SK-N-SH (cell line): ENCODE measurements at regions not wholly inside any gene's neighbourhood (a gene's known extent, or its start where the extent isn't known, plus 50 kb on each side); places are given as distances from the start of the nearest gene placed in this dataset.

Experiments used
- CTCF ChIA-PET: fragments of 300-600, 350-600 bp; formaldehyde crosslinking; extraction: SDS; loops from one replicate; lab custom pipeline; 2021; lab: Yijun Ruan, JAX
- POLR2A ChIA-PET: fragments of 350-600 bp; sonication (Branson Sonifier 250); formaldehyde crosslinking; extraction: SDS; loops from one replicate; lab custom pipeline; 2020; ENCODE audit warnings: antibody characterized with exemption, inconsistent platforms; lab: Yijun Ruan, JAX
- DNase-seq: peaks from one replicate; pipeline ENCODE4 v3.0.0; 2012
- H2AFZ ChIP-seq: fragments of 200-600 bp; sonication (generic); 2 replicates; pipeline ENCODE4 v1.8.1; 2016; ENCODE audit warnings: antibody characterized with exemption, mild to moderate bottlenecking, low read depth
- H3F3A ChIP-seq: fragments of 200-600 bp; sonication (generic); replicated peaks from 2 replicates; pipeline ENCODE3; 2016; ENCODE audit warnings: antibody characterized with exemption, mild to moderate bottlenecking; ENCODE audit not compliant: insufficient read depth
- H3K27ac ChIP-seq, 2 experiments: fragments of 200-500 bp in 1 of 2; fragments of 200-600 bp in 1 of 2; sonication (Bioruptor generic) in 1 of 2; sonication (generic), shearing (Covaris generic) in 1 of 2; 2 replicates each; pipeline versions ENCODE4 v1.5.1 to v1.6.1; 2014 to 2016; ENCODE audit warnings: low read depth in 2 of 2, inconsistent platforms in 1 of 2, low read length in 1 of 2, mild to moderate bottlenecking in 1 of 2, mixed read lengths in 1 of 2
- H3K27me3 ChIP-seq: fragments of 200-600 bp; sonication (generic), shearing (Covaris generic); 2 replicates; pipeline ENCODE4 v1.6.1; 2016; ENCODE audit warnings: mixed run types; ENCODE audit not compliant: insufficient read depth
- H3K36me3 ChIP-seq, 2 experiments: fragments of 200-500 bp in 1 of 2; fragments of 200-600 bp in 1 of 2; sonication (Bioruptor generic) in 1 of 2; sonication (generic) in 1 of 2; replicated peaks in 1 of 2; 2 replicates each; pipeline versions ENCODE3 to v1.5.1; 2014 to 2016; ENCODE audit warnings: low read length in 1 of 2, mild to moderate bottlenecking in 1 of 2; ENCODE audit not compliant: insufficient read depth in 2 of 2, control insufficient read depth in 1 of 2
- H3K4me1 ChIP-seq, 2 experiments: fragments of 200-500 bp in 1 of 2; fragments of 200-600 bp in 1 of 2; sonication (Bioruptor generic) in 1 of 2; sonication (generic), shearing (Covaris generic) in 1 of 2; 2 replicates each; pipeline versions ENCODE4 v1.5.1 to v1.6.1; 2014 to 2016; ENCODE audit warnings: low read depth in 1 of 2, low read length in 1 of 2, mixed run types in 1 of 2; ENCODE audit not compliant: insufficient read depth in 2 of 2, control insufficient read depth in 1 of 2
- H3K4me2 ChIP-seq: fragments of 200-600 bp; sonication (generic), shearing (Covaris generic); 2 replicates; pipeline ENCODE4 v1.6.1; 2017; ENCODE audit warnings: mixed run types
- H3K4me3 ChIP-seq, 2 experiments: fragments of 200-500 bp in 1 of 2; fragments of 200-600 bp in 1 of 2; sonication (Bioruptor generic) in 1 of 2; sonication (generic), shearing (Covaris generic) in 1 of 2; 2 replicates each; pipeline versions ENCODE4 v1.5.1 to v1.8.1; 2014 to 2016; ENCODE audit warnings: low read depth in 2 of 2, inconsistent platforms in 1 of 2, low read length in 1 of 2, mild to moderate bottlenecking in 1 of 2, mixed read lengths in 1 of 2, moderate library complexity in 1 of 2
- H3K79me2 ChIP-seq: fragments of 200-600 bp; sonication (generic); 2 replicates; pipeline ENCODE4 v1.8.1; 2017; ENCODE audit warnings: mild to moderate bottlenecking; ENCODE audit not compliant: insufficient read depth
- H3K9ac ChIP-seq: fragments of 200-600 bp; sonication (generic); 2 replicates; pipeline ENCODE4 v1.6.1; 2017; ENCODE audit warnings: mixed run types
- H3K9me2 ChIP-seq: fragments of 200-600 bp; sonication (generic); 2 replicates; pipeline ENCODE4 v1.6.1; 2017; ENCODE audit warnings: mixed run types
- H3K9me3 ChIP-seq: fragments of 200-600 bp; sonication (generic); 2 replicates; pipeline ENCODE4 v1.6.1; 2017; ENCODE audit warnings: mixed run types, mild to moderate bottlenecking, moderate library complexity
- H4K20me1 ChIP-seq: fragments of 200-600 bp; sonication (generic); 2 replicates; pipeline ENCODE4 v1.6.1; 2017; ENCODE audit warnings: mild to moderate bottlenecking, mixed run types; ENCODE audit not compliant: insufficient read depth
- CHD2 ChIP-seq: fragments of 150-350 bp; IDR thresholded peaks from 2 replicates; pipeline ENCODE4 v1.6.1; 2018; ENCODE audit warnings: low read length; ENCODE audit not compliant: partially characterized antibody
- FOXJ3 ChIP-seq: sonication (generic); formaldehyde crosslinking; IDR thresholded peaks from 2 replicates; pipeline ENCODE4 v1.5.1; 2020; ENCODE audit warnings: mild to moderate bottlenecking, missing genetic modification reagents
- GABPA ChIP-seq: IDR thresholded peaks from 2 replicates; pipeline ENCODE4 v1.4.0; 2012; ENCODE audit warnings: low read depth, mild to moderate bottlenecking
- GATA2 ChIP-seq: sonication (generic); formaldehyde crosslinking; IDR thresholded peaks from 2 replicates; pipeline ENCODE4 v1.5.0; 2020; ENCODE audit warnings: mild to moderate bottlenecking, missing genetic modification reagents
- NRF1 ChIP-seq: IDR thresholded peaks from 2 replicates; pipeline ENCODE4 v1.6.1; 2012; ENCODE audit warnings: low read depth, mild to moderate bottlenecking, low read length
- RAD21 ChIP-seq: IDR thresholded peaks from 2 replicates; pipeline ENCODE4 v1.6.1; 2012; ENCODE audit warnings: mild to moderate bottlenecking, low read length
- RCOR1 ChIP-seq: fragments of 150-350 bp; IDR thresholded peaks from 2 replicates; pipeline ENCODE4 v1.6.1; 2017; ENCODE audit warnings: antibody characterized with exemption, low read length
- RFX5 ChIP-seq: IDR thresholded peaks from 2 replicates; pipeline ENCODE4 v1.6.1; 2012; ENCODE audit warnings: mild to moderate bottlenecking, improper control_type of control experiment, low read length
- RXRA ChIP-seq: IDR thresholded peaks from 2 replicates; pipeline ENCODE4 v1.4.0; 2012; ENCODE audit warnings: low read depth, mild to moderate bottlenecking, borderline replicate concordance
- TAF1 ChIP-seq: IDR thresholded peaks from 2 replicates; pipeline ENCODE4 v1.6.1; 2012; ENCODE audit warnings: low read depth, mild to moderate bottlenecking, low read length, moderate library complexity, borderline replicate concordance
- TEAD4 ChIP-seq: IDR thresholded peaks from 2 replicates; pipeline ENCODE4 v1.4.0; 2012; ENCODE audit warnings: mild to moderate bottlenecking, borderline replicate concordance; ENCODE audit not compliant: insufficient read depth
- WGBS: methylation state at CpG from one replicate; pipeline ENCODE4 v1.1.6; 2017; ENCODE audit warnings: low lambda C conversion rate; 5-methylcytosine and 5-hydroxymethylcytosine counted together
- TF ChIP-seq, protein P1 (sequence below): fragments of 150-350 bp; IDR thresholded peaks from 2 replicates; pipeline ENCODE4 v1.6.1; 2016; ENCODE audit warnings: mild to moderate bottlenecking, low read depth, low read length
- TF ChIP-seq, protein P2 (sequence below): fragments of 150-350 bp; IDR thresholded peaks from 2 replicates; pipeline ENCODE4 v1.6.1; 2017; ENCODE audit warnings: antibody characterized with exemption, low read length, low read depth, borderline replicate concordance
- TF ChIP-seq, protein P3 (sequence below): IDR thresholded peaks from 2 replicates; pipeline ENCODE4; 2012
- TF ChIP-seq, protein P4 (sequence below): IDR thresholded peaks from 2 replicates; pipeline ENCODE4 v1.4.0; 2012; ENCODE audit warnings: low read depth, borderline replicate concordance

DNA sequence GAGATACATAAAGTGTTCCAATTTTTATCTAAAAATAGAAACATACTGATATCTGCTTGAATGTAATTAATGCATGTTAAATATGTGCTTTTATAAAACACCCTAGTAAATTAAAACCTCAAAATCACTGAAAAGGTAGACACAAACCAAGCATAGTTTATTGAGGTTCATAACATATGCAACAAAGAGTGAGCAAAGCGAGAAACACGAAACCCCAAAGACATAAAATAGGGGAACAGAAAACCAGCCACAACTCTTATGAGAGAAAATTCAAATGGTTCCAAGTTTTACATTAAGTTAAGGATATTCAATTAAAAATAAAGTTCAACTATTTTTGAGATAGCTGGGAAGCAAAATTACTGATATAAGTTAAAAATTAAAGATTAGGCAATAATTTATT lies 336.4 kb upstream of the AGA start:
- DNase-seq = no peak
- no peaks in the 10 kb centered on the region for H3K9me3 ChIP-seq
- H3K4me1 ChIP-seq = no peaks in the 10 kb centered on the region
- H3K27me3 ChIP-seq = no peaks in the 10 kb centered on the region
- H3F3A ChIP-seq = no peaks in the 10 kb centered on the region
- no peaks in the 10 kb centered on the region for H3K79me2 ChIP-seq
- no peak overlapping the region for H3K4me3 ChIP-seq
- CTCF ChIA-PET = no interaction called here
- H4K20me1 ChIP-seq = no peaks in the 10 kb centered on the region
- POLR2A ChIA-PET = no interaction called here
- H3K4me2 ChIP-seq = no peak overlapping the region
- TF ChIP-seq FOXJ3 (CRISPR knock-in tag) = no peak
- TF ChIP-seq RAD21 = no peak
- TF ChIP-seq, protein P1, sequence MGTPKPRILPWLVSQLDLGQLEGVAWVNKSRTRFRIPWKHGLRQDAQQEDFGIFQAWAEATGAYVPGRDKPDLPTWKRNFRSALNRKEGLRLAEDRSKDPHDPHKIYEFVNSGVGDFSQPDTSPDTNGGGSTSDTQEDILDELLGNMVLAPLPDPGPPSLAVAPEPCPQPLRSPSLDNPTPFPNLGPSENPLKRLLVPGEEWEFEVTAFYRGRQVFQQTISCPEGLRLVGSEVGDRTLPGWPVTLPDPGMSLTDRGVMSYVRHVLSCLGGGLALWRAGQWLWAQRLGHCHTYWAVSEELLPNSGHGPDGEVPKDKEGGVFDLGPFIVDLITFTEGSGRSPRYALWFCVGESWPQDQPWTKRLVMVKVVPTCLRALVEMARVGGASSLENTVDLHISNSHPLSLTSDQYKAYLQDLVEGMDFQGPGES = no peak
- no peak for TF ChIP-seq CHD2
- TF ChIP-seq, protein P2, sequence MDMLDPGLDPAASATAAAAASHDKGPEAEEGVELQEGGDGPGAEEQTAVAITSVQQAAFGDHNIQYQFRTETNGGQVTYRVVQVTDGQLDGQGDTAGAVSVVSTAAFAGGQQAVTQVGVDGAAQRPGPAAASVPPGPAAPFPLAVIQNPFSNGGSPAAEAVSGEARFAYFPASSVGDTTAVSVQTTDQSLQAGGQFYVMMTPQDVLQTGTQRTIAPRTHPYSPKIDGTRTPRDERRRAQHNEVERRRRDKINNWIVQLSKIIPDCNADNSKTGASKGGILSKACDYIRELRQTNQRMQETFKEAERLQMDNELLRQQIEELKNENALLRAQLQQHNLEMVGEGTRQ = no peak
- no peak for TF ChIP-seq RCOR1
- no peak for TF ChIP-seq RXRA
- TF ChIP-seq NRF1 = no peak
- TF ChIP-seq GATA2 (CRISPR knock-in tag) = no peak
- TF ChIP-seq, protein P3, sequence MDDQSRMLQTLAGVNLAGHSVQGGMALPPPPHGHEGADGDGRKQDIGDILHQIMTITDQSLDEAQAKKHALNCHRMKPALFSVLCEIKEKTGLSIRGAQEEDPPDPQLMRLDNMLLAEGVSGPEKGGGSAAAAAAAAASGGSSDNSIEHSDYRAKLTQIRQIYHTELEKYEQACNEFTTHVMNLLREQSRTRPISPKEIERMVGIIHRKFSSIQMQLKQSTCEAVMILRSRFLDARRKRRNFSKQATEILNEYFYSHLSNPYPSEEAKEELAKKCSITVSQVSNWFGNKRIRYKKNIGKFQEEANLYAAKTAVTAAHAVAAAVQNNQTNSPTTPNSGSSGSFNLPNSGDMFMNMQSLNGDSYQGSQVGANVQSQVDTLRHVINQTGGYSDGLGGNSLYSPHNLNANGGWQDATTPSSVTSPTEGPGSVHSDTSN = no peak
- no peak for TF ChIP-seq TEAD4
- TF ChIP-seq RFX5 = no peak
- no peak for TF ChIP-seq TAF1
- TF ChIP-seq, protein P4, sequence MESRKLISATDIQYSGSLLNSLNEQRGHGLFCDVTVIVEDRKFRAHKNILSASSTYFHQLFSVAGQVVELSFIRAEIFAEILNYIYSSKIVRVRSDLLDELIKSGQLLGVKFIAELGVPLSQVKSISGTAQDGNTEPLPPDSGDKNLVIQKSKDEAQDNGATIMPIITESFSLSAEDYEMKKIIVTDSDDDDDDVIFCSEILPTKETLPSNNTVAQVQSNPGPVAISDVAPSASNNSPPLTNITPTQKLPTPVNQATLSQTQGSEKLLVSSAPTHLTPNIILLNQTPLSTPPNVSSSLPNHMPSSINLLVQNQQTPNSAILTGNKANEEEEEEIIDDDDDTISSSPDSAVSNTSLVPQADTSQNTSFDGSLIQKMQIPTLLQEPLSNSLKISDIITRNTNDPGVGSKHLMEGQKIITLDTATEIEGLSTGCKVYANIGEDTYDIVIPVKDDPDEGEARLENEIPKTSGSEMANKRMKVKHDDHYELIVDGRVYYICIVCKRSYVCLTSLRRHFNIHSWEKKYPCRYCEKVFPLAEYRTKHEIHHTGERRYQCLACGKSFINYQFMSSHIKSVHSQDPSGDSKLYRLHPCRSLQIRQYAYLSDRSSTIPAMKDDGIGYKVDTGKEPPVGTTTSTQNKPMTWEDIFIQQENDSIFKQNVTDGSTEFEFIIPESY = no peak
- no peak for TF ChIP-seq GABPA
- H3K27ac ChIP-seq = no peak overlapping the region
- H3K36me3 ChIP-seq = no peaks in the 10 kb centered on the region
- H3K9ac ChIP-seq = no peak overlapping the region
- no peak overlapping the region for H2AFZ ChIP-seq
- 5% methylated on average over 2 of the region's 2 CpGs for WGBS
- H3K9me2 ChIP-seq = no peaks in the 10 kb centered on the region
